Endothelial cell of umbilical vein (primary cell): ENCODE measurements at regions not wholly inside any gene's neighbourhood (a gene's known extent, or its start where the extent isn't known, plus 50 kb on each side); places are given as distances from the start of the nearest gene placed in this dataset.

Experiments
- EZH2 ChIP-seq: IDR thresholded peaks from 2 replicates; pipeline ENCODE4 v1.6.1; 2012; ENCODE audit warnings: borderline replicate concordance, low read depth, mild to moderate bottlenecking, moderate library complexity, low read length, inconsistent platforms; ENCODE audit not compliant: severe bottlenecking
- FOS ChIP-seq: IDR thresholded peaks from 2 replicates; pipeline ENCODE4 v1.6.1; 2011; ENCODE audit warnings: mild to moderate bottlenecking, low read length, moderate library complexity, borderline replicate concordance; ENCODE audit not compliant: insufficient read depth
- GATA2 ChIP-seq: IDR thresholded peaks from 2 replicates; pipeline ENCODE4 v1.7.0; 2011; ENCODE audit warnings: low read depth, mild to moderate bottlenecking, moderate library complexity, mixed read lengths, low read length; ENCODE audit not compliant: insufficient read length, insufficient read depth
- JUN ChIP-seq: IDR thresholded peaks from 2 replicates; pipeline ENCODE4 v1.6.1; 2011; ENCODE audit warnings: borderline replicate concordance, low read depth; ENCODE audit not compliant: insufficient read length, insufficient read depth
- MYC ChIP-seq: IDR thresholded peaks from one replicate; pipeline ENCODE4 v1.6.1; 2011; ENCODE audit warnings: mild to moderate bottlenecking, low read depth, low read length
- POLR2A ChIP-seq: IDR thresholded peaks from 2 replicates; pipeline ENCODE4 v1.6.1; 2012; ENCODE audit warnings: low read depth, mild to moderate bottlenecking, control low read depth, low read length
- POLR2AphosphoS5 ChIP-seq: IDR thresholded peaks from 2 replicates; pipeline ENCODE4 v1.6.1; 2012; ENCODE audit warnings: low read depth, mild to moderate bottlenecking, control low read depth, low read length, moderate library complexity; ENCODE audit not compliant: insufficient read depth
- TF ChIP-seq, protein P1 (sequence below), 2 donors: IDR thresholded peaks; 1 replicate in 1 of 2; 2 replicates in 1 of 2; pipeline ENCODE4 v1.5.1; 2011; ENCODE audit warnings: low read length in 2 of 2, mild to moderate bottlenecking in 2 of 2, moderate library complexity in 2 of 2, control low read depth in 1 of 2, inconsistent platforms in 1 of 2, low read depth in 1 of 2; ENCODE audit not compliant: insufficient read depth in 1 of 2; ENCODE audit errors: extremely low read depth in 1 of 2
- TF ChIP-seq, protein P2 (sequence below): IDR thresholded peaks from 2 replicates; pipeline ENCODE4 v1.6.1; 2011; ENCODE audit not compliant: insufficient read depth, insufficient read length

DNA sequence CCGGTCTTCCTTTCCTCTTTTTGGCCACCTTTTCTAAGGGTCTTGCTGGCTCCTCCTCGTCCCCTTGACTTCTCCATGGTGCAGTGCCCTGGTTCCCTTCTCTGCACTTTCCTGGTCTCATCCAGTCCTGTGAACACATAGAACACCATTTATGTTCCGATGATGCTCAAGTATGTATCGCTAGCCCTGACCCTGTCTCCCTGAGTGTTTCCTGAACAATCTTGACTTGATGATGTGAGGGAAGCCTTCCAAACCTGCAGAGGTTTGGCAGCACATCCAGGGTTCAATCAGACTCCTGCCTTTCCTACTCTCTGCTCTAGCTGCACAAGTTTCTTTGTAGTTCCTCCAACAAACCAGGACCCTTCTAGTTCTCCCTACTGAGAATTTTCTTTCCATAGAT, 132.1 kb downstream of the RGPD3 start:
- TF ChIP-seq, protein P1, sequence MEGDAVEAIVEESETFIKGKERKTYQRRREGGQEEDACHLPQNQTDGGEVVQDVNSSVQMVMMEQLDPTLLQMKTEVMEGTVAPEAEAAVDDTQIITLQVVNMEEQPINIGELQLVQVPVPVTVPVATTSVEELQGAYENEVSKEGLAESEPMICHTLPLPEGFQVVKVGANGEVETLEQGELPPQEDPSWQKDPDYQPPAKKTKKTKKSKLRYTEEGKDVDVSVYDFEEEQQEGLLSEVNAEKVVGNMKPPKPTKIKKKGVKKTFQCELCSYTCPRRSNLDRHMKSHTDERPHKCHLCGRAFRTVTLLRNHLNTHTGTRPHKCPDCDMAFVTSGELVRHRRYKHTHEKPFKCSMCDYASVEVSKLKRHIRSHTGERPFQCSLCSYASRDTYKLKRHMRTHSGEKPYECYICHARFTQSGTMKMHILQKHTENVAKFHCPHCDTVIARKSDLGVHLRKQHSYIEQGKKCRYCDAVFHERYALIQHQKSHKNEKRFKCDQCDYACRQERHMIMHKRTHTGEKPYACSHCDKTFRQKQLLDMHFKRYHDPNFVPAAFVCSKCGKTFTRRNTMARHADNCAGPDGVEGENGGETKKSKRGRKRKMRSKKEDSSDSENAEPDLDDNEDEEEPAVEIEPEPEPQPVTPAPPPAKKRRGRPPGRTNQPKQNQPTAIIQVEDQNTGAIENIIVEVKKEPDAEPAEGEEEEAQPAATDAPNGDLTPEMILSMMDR (IDR thresholded peaks at IDR 0.05; ENCODE audit: extremely low read depth in 1 of 2, insufficient read depth in 1 of 2, low read depth in 1 of 2, low read length in 2 of 2), result no peak
- TF ChIP-seq, protein P2, sequence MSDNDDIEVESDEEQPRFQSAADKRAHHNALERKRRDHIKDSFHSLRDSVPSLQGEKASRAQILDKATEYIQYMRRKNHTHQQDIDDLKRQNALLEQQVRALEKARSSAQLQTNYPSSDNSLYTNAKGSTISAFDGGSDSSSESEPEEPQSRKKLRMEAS, result no peak
- TF ChIP-seq POLR2AphosphoS5 (no peak), EZH2 (no peak), POLR2A (no peak), MYC (no peak), GATA2 (no peak), FOS (no peak), JUN (no peak)
